GM19043 (cell line): ENCODE measurements at regions not wholly inside any gene's neighbourhood (a gene's known extent, or its start where the extent isn't known, plus 50 kb on each side); places are given as distances from the start of the nearest gene placed in this dataset.
"Not testable (repeated sequence)": the region's sequence is repeated elsewhere in the genome, so short reads cannot be mapped to it uniquely, and the experiment has no call there.

Experiments used
- ATAC-seq: cut with Tn5 transposase; IDR thresholded peaks from one replicate; pipeline ENCODE4 v1.9.1; 2021; ENCODE audit warnings: low read depth; ENCODE audit not compliant: unreplicated experiment

DNA sequence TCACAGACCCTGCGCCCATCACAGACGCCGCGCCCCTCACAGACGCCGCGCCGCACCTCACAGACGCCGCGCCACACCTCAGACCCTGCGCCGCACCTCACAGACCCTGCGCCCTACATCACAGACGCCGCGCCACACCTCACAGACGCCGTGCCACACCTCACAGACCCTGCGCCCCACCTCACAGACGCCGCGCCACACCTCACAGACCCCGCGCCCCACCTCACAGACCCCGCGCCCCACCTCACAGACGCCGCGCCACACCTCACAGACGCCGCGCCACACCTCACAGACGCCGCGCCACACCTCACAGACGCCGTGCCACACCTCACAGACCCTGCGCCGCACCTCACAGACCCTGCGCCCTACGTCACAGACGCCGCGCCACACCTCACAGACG is 657.4 kb downstream of the TRIML1 start:
- not testable (repeated sequence) for ATAC-seq

DNA sequence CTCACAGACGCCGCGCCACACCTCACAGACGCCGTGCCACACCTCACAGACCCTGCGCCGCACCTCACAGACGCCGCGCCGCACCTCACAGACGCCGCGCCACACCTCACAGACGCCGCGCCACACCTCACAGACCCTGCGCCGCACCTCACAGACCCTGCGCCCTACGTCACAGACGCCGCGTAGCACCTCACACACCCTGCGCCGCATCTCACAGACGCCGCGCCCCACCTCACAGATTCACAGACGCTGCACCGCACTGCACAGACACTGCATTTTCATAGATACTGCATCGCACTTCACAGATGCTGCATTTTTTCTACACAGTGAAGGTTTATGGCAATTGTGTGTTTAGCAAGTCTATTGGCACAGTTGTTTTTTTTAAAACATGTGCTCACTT is 657.8 kb downstream of the TRIML1 start:
- ATAC-seq = not testable (repeated sequence)

DNA sequence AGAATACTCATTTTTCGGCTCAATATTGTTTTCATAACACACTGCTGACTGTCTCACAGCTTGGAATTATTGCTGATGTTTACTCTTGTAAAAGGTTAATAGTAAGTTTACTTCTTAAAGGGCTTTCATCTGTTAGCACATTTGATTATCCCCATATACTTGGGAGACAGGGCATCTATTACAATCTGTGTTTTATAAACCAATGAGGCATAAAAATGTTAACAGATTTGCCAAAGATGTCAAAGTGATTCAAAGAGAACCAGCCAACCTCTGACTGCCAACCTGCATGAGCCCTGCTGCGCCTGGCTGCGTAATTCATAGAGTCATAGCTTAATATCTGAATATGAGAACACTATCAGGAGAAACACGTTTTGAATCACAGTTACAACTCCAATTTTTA is 665.6 kb downstream of the TRIML1 start:
- no peak for ATAC-seq

DNA sequence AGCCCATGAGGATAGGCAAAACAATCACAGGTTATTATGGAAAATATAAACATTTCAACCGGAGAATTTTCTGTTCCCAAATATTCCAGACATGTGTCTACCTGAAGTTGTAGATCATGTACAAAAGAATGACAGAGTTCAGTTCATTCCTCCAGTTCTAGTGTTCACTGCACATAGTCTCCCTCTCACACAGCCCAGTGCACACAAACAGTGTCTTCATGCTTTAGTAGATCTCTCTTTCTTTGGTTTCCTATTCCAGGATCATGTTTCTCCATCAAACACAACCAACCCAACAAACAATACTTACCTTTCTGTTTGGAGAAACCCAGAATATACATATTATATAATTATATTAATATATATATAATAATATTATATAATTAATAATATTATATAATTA is 671.9 kb downstream of the TRIML1 start:
- ATAC-seq = no peak

DNA sequence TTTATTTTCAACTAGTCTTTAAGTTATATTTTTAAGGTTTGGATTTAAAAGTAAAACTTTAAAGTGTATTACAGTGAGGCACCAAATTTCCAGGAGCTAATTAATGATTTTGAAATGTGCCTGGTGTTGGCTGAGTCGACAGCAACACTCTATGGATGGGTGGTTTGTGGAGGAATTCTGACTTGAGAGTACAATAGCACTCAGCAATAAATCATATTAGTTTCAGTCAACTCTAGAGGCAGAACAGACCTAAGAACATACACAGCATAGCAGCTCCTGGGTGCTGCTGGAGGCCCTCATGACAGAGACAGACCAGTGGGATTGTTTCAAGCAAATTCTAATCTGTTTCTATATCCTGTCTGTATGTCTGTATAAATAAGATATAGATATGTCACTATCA is 673.4 kb downstream of the TRIML1 start:
- no peak for ATAC-seq

DNA sequence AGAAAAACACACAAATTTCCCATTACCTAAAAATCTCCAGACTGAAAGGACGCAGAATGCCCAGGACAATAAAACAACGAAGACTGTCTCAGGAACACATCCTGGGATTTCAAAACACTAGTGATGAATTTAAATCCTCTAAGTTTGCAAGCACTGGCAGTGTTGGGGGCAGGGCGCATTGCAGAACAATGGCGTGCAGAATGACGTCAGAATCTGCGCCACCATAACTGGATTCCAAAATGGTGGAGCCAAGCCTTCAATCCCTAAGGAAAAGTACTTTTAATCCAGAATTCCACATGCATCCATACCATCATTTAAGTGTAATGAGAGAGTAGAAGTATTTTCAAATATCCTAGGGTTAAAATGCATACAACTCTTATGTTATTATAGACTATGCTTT is 679.1 kb downstream of the TRIML1 start:
- no peak for ATAC-seq

DNA sequence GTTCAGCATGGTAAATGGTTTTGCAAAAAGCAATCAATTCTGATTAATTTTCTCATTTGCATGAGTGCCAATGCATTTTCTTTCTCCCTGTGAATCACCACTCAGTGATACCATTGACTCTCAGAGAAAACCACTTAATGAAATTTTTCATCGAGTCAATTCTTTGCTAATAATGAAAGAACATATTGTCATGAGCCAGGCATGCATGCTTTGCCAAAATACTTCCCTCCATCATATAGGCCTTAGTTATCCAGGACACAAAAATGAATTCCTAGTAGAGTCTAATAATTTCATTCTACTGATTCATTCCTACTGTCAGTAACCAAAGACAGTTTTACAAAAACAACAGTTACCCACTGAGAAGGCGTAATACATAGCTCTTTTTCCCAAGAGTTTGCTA is 680.0 kb downstream of the TRIML1 start:
- ATAC-seq = no peak

DNA sequence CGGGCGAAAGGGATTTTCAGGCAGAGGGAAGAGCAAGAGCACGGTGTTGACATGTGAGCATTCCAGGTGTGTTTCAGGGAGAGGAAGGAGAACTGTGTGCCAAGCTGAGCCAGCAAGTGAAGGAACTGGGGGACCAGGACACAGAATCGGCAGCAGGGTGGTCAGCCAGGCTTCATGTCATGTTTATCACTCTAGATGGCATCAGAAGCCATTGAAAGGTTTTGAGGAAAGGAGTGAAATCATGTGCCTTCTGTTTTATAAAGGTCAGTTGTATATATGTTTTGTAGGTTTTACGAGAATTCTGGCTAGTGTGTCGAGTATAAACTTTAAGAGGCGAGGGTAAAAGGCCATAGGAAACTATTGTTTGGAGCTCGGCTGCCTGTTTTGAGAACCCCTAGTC is 682.3 kb downstream of the TRIML1 start:
- ATAC-seq = no peak

DNA sequence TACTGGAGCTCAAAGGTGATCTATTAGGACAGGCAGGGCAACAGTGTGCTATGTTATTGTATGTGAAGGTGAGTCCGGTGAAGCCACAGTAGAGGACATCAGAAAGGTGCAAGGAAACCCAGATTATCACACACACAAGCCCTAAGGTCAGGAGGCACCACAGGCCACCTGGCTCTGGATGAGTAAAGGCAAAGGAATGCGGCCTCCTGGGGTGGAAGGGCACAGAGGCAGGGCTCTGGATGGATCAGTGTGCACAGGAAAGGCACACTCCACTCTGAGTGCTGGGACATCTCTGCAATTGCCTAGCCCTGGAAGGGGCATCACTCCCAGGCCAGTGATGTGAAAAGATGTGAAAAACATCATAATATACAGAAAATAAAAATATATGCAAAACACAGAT is 683.5 kb downstream of the TRIML1 start:
- ATAC-seq = no peak

DNA sequence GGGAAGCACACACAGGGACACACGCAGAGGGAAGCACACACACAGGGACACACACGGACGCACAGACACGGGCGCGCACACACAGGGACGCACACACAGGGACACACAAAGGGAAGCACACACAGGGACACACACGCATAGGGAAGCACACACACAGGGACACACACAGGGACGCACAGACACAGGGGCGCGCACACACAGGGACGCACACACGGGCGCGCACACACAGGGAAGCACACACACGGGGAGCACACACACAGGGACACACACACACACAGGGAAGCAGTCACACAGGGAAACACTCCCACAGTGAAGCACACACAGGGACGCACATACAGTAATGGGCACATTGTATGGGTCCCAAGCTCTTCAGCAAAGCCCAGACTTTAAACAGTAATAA is 685.3 kb downstream of the TRIML1 start:
- ATAC-seq = no peak

DNA sequence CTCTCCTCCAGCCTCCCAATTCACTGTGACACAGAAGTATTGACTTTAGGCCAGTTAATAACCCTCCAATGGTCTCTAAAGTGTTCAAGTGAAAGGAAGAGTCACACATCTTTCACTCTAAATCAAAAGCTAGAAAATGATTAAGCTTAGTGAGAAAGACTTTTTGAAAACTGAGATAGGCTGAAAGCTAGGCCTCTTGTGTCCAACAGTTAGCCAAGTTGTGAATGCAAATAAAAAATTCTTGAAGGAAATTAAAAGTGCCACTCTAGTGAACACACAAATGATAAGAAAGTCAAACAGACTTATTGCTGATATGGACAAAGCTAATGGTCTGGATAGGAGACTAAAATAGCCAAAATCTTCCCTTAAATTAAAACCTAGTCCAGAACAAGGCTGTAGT is 687.2 kb downstream of the TRIML1 start:
- ATAC-seq = no peak

DNA sequence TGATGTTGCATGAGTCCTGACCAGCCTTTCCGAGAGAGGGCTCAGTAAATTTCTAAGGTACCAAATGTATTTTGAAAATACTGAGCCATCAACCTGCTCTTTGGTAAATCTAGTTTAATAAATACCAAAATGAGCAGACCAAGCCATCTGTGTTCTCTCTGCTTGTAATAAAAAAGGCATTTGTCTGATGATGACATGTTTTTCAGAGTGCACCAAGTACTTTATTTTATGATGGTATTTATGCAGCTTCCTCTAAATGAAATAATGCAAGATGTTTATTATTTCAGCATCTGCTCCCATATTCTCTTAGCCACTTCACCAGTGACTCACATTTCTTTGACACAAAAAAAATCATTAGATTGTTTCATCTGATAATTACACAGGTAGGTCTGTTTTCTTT is 700.5 kb downstream of the TRIML1 start:
- no peak for ATAC-seq

DNA sequence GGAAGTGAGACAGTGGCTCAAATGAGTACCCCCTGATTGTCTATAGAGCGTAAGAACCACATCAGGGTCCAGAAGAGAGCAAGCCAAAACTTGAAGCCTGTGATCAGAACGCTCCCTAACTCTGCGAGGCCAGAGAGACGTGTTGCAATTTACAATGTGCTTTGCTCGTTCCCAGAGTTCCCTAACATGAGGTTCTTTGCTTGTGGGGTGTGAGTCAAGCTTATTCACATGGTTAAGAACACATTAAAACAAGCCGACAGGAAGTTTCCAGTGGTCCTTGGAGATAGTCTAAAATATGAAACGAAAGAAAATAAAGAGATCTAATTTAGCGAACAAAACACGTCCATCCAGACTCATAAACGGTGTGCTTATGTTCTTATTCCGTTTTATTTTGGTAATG is 702.3 kb downstream of the TRIML1 start:
- no peak for ATAC-seq

DNA sequence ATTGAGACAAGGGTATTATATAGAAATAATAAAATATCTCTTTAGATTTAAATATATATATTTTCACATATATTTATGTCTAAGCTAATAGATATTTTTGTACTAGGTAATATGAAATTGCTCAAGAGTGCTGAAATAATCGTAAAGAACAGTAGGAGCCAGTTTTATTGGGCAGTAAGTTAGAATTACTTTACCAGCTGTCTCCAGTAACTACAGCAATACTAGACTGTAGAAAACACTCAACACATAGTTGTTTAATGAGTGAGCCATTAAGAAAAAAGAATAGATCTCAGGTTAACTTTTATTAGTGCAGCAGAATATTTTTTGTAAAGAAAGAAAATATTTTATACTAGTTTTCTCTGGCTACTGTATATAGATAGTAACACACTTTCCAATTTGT is 715.2 kb downstream of the TRIML1 start:
- no peak for ATAC-seq

DNA sequence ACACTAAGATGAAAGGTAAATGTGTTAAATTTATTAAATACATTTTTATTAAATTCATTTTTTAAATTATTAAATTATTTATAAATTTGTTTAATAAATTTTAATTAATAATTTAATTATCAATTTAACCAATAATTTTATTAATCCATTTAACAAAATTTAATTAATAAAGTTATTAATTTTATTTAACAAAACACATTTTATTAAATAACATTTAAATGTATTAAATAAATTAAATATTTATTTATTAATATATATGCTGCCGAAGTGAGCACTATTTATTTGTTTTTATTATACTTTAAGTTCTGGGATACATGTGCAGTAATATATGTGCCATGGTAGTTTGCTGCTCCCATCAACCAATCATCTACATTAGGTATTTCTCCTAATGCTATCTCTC is 719.5 kb downstream of the TRIML1 start:
- ATAC-seq = no peak

DNA sequence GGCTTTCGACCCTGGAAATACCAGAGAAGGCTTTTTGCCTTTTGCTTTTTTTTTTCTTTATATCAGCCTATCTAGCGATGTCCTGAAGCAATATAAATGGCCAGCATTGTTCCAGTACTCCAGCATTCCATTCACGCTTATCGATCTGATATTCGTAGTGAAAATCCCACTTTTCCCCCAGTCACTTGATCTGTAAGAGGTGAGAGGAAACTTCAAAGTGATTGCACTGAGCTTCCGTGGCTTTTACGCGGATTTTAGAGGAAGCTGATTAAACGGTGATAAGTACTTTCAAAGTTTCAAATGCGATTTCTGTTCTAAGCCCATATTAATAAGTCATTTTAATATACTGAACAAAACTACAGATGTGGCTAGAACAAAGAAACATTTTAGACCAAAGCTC is 725.5 kb downstream of the TRIML1 start:
- ATAC-seq = no peak

DNA sequence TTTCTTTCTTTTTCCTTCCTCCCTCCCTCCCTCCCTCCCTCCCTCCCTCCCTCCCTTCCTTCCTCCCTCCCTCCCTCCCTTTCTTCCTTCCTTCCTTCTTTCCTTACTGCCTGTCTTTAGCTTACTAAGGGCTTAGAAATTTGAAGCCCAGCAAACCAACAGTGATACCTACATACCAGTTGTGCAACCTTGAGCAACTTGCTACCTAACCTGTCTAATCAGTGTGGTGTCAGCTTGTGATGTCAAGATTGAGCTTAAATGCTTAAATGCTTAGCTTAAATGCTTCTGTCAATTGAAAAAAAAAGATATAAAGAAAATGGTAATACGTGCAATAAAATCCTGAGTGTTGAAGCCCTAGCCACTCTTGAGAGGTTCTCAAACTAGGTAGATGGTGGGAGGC is 728.6 kb downstream of the TRIML1 start:
- ATAC-seq = no peak

DNA sequence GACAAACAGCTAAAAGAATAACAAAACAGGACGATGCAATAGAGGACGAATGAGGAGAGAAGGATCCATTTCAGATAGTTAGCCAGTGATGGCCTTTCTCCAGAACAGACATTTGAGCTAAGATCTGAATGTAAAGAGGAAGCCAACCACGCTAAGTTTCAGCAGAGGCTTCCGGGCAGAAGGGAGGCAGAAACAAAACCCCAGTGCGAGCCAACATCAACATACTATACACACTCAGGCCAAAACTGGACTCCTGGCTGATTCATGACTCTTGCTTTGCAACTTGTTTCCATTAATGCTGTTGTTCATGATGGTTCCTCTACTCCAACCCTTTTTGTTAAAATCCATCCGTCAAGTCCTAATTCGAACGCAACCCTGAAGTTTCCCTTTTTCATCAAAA is 730.3 kb downstream of the TRIML1 start:
- ATAC-seq = no peak

DNA sequence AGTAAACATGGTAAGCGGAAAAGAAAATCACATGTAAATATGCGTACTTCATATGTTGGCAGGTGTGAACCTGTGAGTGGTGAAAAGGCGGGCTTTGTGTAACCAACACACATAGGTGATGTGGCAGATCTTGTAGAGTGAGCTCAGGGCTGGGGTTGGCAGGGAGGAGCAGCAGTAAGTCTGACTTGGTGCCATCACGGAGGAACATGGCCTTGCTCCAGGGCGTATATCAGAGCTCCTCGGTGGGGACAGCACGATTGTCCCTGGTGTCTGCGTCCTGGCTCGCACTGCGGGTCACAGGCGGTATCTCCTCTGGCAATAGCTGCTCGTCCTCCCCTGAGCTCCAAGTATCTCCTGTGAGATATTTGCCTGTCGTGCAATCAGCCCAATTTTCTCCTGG is 733.6 kb downstream of the TRIML1 start:
- no peak for ATAC-seq

DNA sequence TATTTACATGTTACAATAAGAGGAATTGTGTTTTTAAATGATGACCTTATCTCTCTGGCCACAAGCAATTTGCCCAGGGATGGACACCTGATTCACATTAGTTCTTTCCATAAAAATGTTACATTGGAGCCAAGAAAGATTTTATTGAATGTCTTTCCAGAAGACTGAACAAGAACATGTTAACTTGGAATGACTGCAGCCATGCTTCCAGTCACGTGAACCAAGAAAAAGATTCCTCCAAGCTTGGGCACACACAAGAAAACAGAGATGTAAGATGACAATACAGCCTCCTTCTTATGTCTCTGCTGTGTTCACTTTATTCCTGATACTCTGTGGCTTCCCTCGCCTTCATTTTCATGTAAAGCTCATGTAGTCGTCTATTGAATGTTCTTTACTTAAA is 737.6 kb downstream of the TRIML1 start:
- ATAC-seq = no peak

DNA sequence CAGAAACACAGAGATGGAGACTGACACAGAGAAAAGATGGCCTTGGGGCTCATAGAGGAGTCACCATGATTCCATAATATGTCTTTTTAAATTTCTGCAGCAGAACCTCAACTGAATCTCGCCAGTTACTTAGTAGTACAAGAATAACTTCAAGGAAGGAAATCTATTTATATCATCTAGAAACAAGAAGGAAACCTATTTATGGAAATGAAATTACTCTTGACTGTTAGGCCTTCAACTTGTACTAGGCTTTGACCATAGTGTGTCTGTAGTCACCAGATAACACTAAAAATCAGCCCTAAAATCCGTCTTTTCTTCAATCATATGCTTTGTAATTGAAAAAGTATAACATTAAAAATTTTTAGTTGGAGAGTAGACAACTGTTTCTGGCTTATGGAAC is 740.4 kb downstream of the TRIML1 start:
- no peak for ATAC-seq

DNA sequence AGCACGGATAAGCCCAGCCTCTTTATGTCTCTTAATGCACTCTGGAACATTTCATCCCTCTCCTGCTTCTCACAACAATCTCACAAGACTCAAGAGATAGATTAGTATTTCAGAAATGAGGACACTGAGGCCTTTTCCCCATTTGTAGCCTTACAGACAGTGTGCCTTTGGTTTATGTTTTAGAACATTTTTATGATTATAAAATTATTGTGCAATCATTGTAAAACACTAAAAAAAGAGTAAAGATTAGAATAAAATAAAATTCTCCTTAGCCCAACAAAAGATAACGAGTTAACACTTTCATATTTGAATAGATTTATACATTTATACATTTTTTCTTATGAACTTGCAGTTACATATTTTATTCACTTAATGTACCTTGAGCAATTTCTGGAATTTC is 748.7 kb downstream of the TRIML1 start:
- no peak for ATAC-seq

DNA sequence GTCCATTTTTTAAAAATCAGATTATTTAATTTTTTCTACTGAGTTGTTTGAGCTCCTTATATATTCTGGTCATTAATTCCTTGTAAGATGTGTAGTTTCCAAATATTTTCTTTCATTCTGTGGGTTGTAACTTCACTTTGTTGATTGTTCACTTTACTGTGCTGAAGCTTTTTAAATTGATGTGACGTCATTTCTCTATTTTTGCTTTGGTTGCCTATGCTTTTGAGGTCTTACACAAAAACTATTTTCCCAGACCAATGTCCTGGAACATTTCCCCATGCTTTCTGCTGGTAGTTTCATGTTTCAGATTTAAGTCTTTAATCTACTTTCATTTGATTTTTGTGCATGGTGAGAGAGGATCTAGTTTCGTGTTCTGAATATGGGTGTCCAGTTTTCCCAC is 753.6 kb downstream of the TRIML1 start:
- ATAC-seq = no peak

DNA sequence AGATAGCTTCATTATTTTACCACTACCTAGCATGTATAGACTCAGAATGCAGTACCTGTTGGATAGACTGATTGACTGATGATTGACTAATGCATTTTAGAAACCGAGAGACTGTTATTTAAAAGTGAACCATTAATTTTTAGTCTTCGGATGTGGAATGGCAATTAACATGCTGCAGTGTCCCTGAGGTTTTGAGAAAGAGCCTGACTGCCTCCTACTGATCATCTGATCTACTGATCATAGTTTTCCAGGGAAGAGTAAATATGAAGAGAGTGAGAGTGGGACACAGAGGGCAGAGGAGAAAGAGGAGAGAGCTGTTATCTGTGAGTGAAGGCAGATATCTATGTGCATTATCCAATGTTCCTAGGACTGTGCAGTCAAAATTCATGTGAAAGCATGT is 764.7 kb downstream of the TRIML1 start:
- ATAC-seq = no peak
